GM19438 (cell line): ENCODE measurements at regions not wholly inside any gene's neighbourhood (a gene's known extent, or its start where the extent isn't known, plus 50 kb on each side); places are given as distances from the start of the nearest gene placed in this dataset.

Experiments used
- ATAC-seq: cut with Tn5 transposase; IDR thresholded peaks from one replicate; pipeline ENCODE4 v1.9.1; 2021; ENCODE audit warnings: low read depth; ENCODE audit not compliant: unreplicated experiment

- ATAC-seq = no peak
These were observed 185.2 kb downstream of the MYLK4 start for GRCh38 chr6:2565499-2565898.

DNA sequence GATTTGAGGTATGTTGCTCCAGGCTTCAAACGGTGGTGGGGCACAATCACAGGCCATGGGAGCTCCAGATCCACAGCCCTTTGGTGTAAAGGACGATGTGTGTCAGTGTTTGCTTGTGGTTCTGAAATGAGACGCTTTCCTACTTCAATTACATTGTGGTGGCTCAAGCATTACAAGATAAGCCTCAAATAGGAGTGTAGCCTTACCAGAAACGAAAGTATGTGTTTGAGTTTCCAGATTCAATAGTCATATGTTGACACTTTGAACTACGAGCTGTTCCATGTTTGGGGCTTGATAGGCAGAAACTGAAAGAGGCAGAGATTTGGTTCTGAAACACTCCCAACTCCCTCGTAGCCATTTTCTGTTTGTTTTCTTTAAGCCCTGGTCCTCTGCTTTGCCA is 187.1 kb downstream of the MYLK4 start:
- ATAC-seq = no peak

- ATAC-seq = no peak
These were observed 187.8 kb downstream of the MYLK4 start for GRCh38 chr6:2562721-2563451.

DNA sequence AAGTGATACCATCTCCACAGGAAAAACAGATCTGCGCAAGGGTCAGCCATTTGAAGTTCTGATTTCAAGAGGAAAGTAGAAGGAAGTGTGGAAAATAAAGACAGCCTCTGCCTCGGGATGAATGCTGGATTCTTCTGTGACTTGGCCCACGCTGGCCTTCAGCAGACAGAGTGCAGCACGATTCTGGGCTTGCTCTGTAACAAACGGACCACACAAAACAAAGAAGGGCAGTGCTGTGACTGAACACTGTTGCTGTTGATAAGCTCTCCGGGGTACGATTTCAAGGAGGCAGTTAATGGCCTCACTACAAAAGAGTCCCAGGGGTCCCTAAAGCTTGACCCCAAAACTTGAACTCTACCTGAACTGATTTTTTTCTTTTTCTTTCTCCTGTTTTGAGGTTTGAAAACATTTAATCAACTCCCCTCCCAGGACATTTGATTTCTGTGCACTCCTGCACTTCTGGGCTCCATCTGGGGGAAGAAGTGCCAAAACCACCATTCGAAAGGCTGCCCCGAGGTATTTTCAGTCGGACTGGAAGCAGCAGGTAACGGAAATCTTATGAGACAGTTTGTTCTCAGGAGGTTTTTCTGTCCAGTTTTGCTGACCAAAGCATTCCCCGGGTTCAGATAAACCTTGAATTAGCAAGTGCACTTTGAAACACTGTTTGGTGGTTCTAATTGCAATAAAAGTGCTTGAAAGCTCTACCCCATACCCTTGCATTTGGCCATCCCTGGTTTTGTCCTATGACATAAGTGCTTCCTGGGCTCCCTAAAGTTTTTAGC is 189.6 kb downstream of the MYLK4 start:
- ATAC-seq = no peak

GRCh38 chr6:2560140-2560818 is 190.4 kb downstream of the MYLK4 start:
- no peak for ATAC-seq

- ATAC-seq = no peak
These were observed 191.6 kb downstream of the MYLK4 start for GRCh38 chr6:2558861-2559801.

- ATAC-seq = no peak
These were observed 192.5 kb downstream of the MYLK4 start for GRCh38 chr6:2558098-2558680.

DNA sequence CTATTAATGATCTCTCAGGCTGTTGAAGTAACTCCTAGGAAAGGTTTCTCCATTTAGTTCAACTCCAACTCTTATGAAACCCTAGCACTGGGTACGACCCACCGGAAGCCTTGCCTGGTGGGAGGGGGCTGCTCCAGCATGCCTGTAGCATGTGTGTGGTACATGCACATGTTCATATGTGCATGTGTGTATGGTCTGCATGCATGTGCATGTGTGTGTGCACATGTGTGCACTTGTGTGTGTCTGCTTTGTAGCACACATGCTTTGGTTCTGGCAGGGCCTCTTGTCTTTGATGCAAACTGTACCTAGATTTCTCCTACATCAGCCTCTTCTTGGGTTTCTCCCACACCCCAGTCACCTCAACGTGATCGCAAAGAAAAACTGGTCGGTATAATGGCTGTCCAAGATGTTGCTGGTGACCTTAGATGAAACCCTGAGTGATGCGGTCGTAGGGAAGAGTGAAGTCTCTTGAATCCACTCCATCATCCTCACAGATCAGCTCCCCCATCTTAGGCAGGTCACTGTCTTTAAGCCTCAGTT is 193.5 kb downstream of the MYLK4 start:
- no peak for ATAC-seq

GRCh38 chr6:2556761-2557160 is 194.0 kb downstream of the MYLK4 start:
- ATAC-seq = no peak

DNA sequence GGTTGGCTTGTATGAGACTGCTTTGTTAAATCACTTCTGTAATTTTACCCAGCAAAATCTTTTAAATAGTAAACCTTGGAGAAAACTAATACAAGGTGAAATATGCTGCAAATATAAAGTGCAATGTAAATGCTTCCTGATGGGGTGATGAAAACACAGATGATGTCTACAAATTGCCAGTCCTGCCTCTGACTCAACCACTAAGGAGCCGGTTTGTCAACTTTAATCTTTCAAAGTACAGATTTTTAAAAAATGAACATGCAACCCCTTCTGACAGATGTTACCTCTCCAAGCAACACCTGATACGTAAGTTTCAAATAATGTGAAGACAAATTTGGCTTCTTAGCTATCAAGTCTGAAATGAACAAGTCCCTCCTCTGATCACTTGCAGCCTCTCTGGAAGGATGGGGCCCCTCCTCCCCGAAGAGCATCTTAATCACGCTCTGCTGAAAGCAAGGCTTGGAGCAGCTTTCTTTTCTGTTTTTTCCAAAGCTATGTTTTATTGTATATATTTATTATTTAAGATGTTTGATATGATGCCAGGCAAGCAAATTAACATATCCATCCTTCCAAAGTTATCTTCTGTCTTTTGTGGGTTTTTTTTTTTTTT is 196.0 kb downstream of the MYLK4 start:
- ATAC-seq = no peak

- ATAC-seq = no peak
These were observed 198.1 kb downstream of the MYLK4 start for GRCh38 chr6:2552526-2553154.

- no peak for ATAC-seq
These were observed 199.0 kb downstream of the MYLK4 start for GRCh38 chr6:2551705-2552104.

- no peak for ATAC-seq
These were observed 200.5 kb downstream of the MYLK4 start for GRCh38 chr6:2550247-2550646.

DNA sequence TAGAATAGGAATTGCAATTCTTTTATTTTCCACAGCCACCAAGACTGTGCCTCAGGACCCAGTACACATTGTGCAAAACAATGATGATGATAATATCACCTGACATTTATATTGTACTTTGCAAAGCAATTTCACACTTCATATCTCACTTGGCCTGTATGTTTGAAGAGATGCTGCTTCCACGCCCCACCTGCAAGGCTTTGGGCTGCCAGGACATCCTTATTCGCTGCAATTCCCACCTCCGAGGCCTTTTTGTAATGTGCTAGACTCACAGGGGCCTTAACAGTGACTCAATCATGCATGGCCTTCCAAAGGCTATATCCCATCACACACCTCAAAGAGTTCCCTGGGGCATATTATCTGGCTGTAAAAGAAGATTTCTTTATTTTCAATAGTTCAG is 200.9 kb downstream of the MYLK4 start:
- no peak for ATAC-seq

DNA sequence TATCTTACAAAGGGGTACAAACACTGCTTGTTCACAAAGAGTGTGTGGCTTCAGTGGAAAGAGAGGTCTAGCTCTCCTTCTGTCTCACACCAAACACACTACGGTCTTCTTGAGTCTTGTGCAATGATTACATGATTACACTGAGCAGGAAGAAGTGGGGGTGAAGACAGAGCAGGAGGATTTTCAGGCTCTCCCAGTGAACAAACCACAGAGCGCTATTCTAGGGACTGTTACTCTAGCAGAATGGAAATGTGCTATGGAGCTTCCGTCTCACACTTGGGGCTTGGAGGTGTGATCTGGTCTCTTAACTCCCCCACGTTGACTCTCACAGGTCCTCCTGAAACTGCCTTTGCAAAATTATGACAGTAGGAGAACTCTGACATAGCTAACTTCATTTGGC is 203.4 kb downstream of the MYLK4 start:
- no peak for ATAC-seq

GRCh38 chr6:2546901-2547300 is 203.8 kb downstream of the MYLK4 start:
- no peak for ATAC-seq

DNA sequence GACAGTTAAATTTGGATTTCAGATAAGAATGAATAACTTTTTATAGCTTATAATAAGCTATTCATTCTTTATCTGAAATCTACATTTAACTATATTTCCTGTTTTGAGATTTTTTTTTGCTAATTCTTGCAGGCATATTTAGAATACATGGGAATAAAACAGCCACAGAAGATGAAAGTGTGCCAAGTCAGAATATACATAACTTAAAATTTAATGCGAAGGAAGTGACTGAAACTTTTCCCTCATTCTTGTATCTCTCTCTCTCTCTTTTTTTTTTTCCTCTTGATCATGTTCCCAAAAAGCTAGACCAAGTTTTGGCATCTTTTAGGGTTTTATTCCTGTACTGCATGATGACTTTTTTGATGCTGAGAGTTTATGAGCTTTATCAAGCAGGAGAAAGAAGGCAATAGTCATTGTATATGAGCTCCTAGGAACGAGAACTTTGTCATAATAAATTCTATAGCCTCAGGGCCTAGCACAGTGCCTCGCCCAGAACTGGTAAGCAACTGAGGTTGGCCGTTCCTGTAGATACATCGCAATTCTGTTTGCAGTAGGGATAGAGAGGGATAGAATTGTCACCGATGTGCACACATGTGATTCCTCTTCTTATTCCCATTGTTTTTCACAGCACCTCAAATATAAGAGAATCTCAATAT is 205.2 kb downstream of the MYLK4 start:
- ATAC-seq = no peak

GRCh38 chr6:2543321-2543720 is 207.4 kb downstream of the MYLK4 start:
- no peak for ATAC-seq

DNA sequence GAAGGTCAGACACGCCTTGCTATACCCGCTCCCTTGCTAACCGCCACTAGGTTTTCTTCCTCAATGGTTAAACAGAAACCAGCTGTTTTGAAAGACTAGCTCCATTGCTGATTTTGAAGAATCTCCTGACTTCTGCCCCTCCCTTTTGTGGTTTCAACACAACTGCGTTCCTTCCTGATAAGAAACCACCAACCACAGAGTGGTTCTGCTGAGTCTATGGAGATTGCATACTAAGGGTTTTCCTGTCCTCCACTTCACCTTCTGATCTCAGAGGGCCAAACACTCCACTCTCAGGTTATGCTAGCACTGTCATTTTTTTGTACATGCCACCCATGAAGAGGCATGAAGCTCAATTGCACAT is 207.9 kb downstream of the MYLK4 start:
- peak; percentile 92 for ATAC-seq
